Stimulated activated CD4-positive, alpha-beta T cell treated with anti-CD3 and anti-CD28 coated beads, Interleukin-2, amount 100 ng/mL, for 48 hours (primary cell): ENCODE measurements at regions not wholly inside any gene's neighbourhood (a gene's known extent, or its start where the extent isn't known, plus 50 kb on each side); places are given as distances from the start of the nearest gene placed in this dataset.
"Not testable (repeated sequence)": the region's sequence is repeated elsewhere in the genome, so short reads cannot be mapped to it uniquely, and the experiment has no call there.

Experiments used
- DNase-seq, 2 donors: peaks; one replicate each; pipeline ENCODE4 v3.0.0-alpha.2; 2020

- no peak for DNase-seq
These were observed 786.2 kb upstream of the FBXO33 start for GRCh38 chr14:40218282-40218941.

- DNase-seq, result no peak
These were observed 784.7 kb upstream of the FBXO33 start for GRCh38 chr14:40216976-40217375.

GRCh38 chr14:40216408-40216807, 784.2 kb upstream of the FBXO33 start:
- DNase-seq, result not testable (repeated sequence)

- DNase-seq, result no peak
These were observed 781.5 kb upstream of the FBXO33 start for GRCh38 chr14:40213701-40214100.

- DNase-seq, result no peak
These were observed 772.4 kb upstream of the FBXO33 start for GRCh38 chr14:40204441-40205175.

- no peak for DNase-seq
These were observed 766.9 kb upstream of the FBXO33 start for GRCh38 chr14:40199101-40199500.

GRCh38 chr14:40197344-40197743, 765.1 kb upstream of the FBXO33 start:
- DNase-seq, result no peak

- DNase-seq, result no peak
These were observed 755.8 kb upstream of the FBXO33 start for GRCh38 chr14:40188006-40188405.

- DNase-seq, result no peak
These were observed 731.9 kb upstream of the FBXO33 start for GRCh38 chr14:40164083-40164482.

- no peak for DNase-seq
These were observed 707.4 kb upstream of the FBXO33 start for GRCh38 chr14:40139657-40140056.

GRCh38 chr14:40133463-40133862, 701.2 kb upstream of the FBXO33 start:
- DNase-seq, result no peak

- DNase-seq, result no peak
These were observed 696.9 kb upstream of the FBXO33 start for GRCh38 chr14:40129159-40129558.

- DNase-seq, result no peak
These were observed 691.6 kb upstream of the FBXO33 start for GRCh38 chr14:40123816-40124215.

GRCh38 chr14:40122968-40123648, 690.9 kb upstream of the FBXO33 start:
- no peak for DNase-seq

GRCh38 chr14:40119765-40120164, 687.5 kb upstream of the FBXO33 start:
- DNase-seq, result no peak

- no peak for DNase-seq
These were observed 687.1 kb upstream of the FBXO33 start for GRCh38 chr14:40119321-40119720.

- DNase-seq, result no peak
These were observed 683.4 kb upstream of the FBXO33 start for GRCh38 chr14:40115583-40115982.

GRCh38 chr14:40113671-40114070, 681.4 kb upstream of the FBXO33 start:
- DNase-seq, result no peak

- DNase-seq, result no peak
These were observed 668.4 kb upstream of the FBXO33 start for GRCh38 chr14:40100544-40101196.

GRCh38 chr14:40099316-40099715, 667.1 kb upstream of the FBXO33 start:
- no peak for DNase-seq

GRCh38 chr14:40098468-40098867, 666.2 kb upstream of the FBXO33 start:
- no peak for DNase-seq

- DNase-seq, result no peak
These were observed 664.7 kb upstream of the FBXO33 start for GRCh38 chr14:40096968-40097367.

- no peak for DNase-seq
These were observed 661.6 kb upstream of the FBXO33 start for GRCh38 chr14:40093800-40094199.

- no peak for DNase-seq
These were observed 641.9 kb upstream of the FBXO33 start for GRCh38 chr14:40074169-40074568.
